ENCODE measurements at regions not wholly inside any gene's neighbourhood (a gene's known extent, or its start where the extent isn't known, plus 50 kb on each side); places are given as distances from the start of the nearest gene placed in this dataset.

DNA sequence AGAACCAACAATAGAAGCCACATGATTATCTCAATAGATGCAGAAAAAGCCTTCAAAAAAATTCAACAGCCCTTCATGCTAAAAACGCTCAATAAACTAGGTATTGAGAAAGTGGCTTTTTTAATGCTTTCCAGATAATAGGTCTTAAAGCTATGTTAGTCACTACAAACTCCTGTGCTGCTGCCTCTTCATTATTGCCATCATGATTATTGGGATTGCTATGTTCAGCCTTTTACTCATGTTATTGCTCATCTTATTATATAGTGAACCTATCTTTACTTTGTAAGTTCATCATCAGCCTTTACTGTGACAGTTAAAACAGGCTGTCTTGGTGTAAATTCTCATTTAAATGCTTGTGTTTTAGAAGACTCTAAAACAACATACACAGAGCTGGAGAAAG is 1557.2 kb upstream of the ZEB2 start:
- H3K9me3 ChIP-seq (ENCODE audit: low read depth), result no peaks in the 10 kb centered on the region
- no peak for TF ChIP-seq CTCF (IDR thresholded peaks at IDR 0.05; ENCODE audit: low read depth, low read length)
- DNase-seq (ENCODE audit: low read depth in 1 of 2, low spot score in 1 of 2), result no peak
- H3K4me3 ChIP-seq, result no peak overlapping the region
- H3K27me3 ChIP-seq, result no peaks in the 10 kb centered on the region
- H3K36me3 ChIP-seq, result no peaks in the 10 kb centered on the region
- H3K27ac ChIP-seq, result no peak overlapping the region
- no peaks in the 10 kb centered on the region for H3K4me1 ChIP-seq (ENCODE audit: low read depth)

- no peak for DNase-seq (ENCODE audit: low read depth in 1 of 2, low spot score in 1 of 2)
- Histone ChIP-seq H3K4me3 (no peak overlapping the region), H3K27ac (no peak overlapping the region)
Observed at GRCh38 chr2:146068051-146068450, 1548.1 kb upstream of the ZEB2 start.

DNA sequence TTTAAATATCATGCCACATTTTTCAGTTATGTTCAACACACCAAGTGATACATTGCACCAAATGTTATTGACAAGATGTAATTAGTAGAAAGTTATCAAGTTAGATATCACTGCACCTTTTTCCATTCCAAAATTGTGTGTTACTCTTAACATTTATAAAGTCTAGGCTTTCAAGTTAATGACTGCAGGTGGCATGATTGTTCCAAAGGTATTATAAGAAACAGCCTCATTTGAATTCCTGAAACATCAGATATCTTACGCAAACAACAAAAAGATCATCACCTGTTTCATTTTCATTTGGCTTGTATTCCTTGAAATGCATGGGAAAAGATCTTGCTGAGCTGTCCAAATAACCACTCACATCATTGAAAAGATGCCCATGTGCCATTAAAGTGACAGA is 1528.2 kb upstream of the ZEB2 start:
- Histone ChIP-seq H3K27me3 (no peaks in the 10 kb centered on the region), H3K4me3 (no peak overlapping the region), H3K9me3 (ENCODE audit: low read depth) (no peaks in the 10 kb centered on the region), H3K36me3 (no peaks in the 10 kb centered on the region), H3K27ac (no peak overlapping the region), H3K4me1 (ENCODE audit: low read depth) (no peaks in the 10 kb centered on the region)
- TF ChIP-seq CTCF (IDR thresholded peaks at IDR 0.05; ENCODE audit: low read depth, low read length), result no peak
- no peak for DNase-seq (ENCODE audit: low read depth in 1 of 2, low spot score in 1 of 2)

More at GRCh38 chr2:146068051-146068450, 1548.1 kb upstream of the ZEB2 start:
- H3K27me3 ChIP-seq, result no peaks in the 10 kb centered on the region
- no peaks in the 10 kb centered on the region for H3K36me3 ChIP-seq
- TF ChIP-seq CTCF (IDR thresholded peaks at IDR 0.05; ENCODE audit: low read depth, low read length), result no peak
- H3K4me1 ChIP-seq (ENCODE audit: low read depth), result no peaks in the 10 kb centered on the region
- H3K9me3 ChIP-seq (ENCODE audit: low read depth), result no peaks in the 10 kb centered on the region

GRCh38 chr2:146041274-146041910 is 1521.5 kb upstream of the ZEB2 start:
- TF ChIP-seq CTCF (IDR thresholded peaks at IDR 0.05; ENCODE audit: low read depth, low read length), result no peak
- H3K27ac ChIP-seq, result no peak overlapping the region
- DNase-seq (ENCODE audit: low read depth in 1 of 2, low spot score in 1 of 2), result no peak

DNA sequence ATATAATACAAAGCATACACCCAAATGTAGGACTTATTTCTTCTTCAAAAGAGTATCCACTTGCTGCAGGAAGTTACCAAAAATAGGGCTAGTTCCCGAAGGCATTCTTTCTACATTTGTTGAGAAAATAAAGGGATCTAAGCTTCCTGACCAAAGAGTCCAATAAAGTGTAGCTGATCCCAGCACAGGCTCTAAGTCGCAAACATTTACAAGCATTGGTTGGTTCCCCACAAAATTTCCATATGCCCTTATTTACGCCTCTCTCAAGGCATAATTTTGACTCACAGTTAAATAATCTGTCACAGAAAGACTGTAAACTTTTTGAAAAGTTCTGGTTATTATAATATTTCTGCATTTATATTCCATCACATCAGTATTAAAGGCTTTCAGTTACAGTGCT is 1520.1 kb upstream of the ZEB2 start:
- Histone ChIP-seq H3K27me3 (no peaks in the 10 kb centered on the region), H3K4me3 (no peak overlapping the region), H3K9me3 (ENCODE audit: low read depth) (no peaks in the 10 kb centered on the region), H3K27ac (no peak overlapping the region), H3K4me1 (ENCODE audit: low read depth) (no peaks in the 10 kb centered on the region), H3K36me3 (no peaks in the 10 kb centered on the region)
- no peak for DNase-seq (ENCODE audit: low read depth in 1 of 2, low spot score in 1 of 2)
- TF ChIP-seq CTCF (IDR thresholded peaks at IDR 0.05; ENCODE audit: low read depth, low read length), result no peak

More at GRCh38 chr2:146041274-146041910, 1521.5 kb upstream of the ZEB2 start:
- Histone ChIP-seq H3K4me3 (no peak overlapping the region), H3K36me3 (no peaks in the 10 kb centered on the region), H3K9me3 (ENCODE audit: low read depth) (no peaks in the 10 kb centered on the region), H3K27me3 (no peaks in the 10 kb centered on the region), H3K4me1 (ENCODE audit: low read depth) (no peaks in the 10 kb centered on the region)
